ENCODE measurements at regions not wholly inside any gene's neighbourhood (a gene's known extent, or its start where the extent isn't known, plus 50 kb on each side); places are given as distances from the start of the nearest gene placed in this dataset.

DNA sequence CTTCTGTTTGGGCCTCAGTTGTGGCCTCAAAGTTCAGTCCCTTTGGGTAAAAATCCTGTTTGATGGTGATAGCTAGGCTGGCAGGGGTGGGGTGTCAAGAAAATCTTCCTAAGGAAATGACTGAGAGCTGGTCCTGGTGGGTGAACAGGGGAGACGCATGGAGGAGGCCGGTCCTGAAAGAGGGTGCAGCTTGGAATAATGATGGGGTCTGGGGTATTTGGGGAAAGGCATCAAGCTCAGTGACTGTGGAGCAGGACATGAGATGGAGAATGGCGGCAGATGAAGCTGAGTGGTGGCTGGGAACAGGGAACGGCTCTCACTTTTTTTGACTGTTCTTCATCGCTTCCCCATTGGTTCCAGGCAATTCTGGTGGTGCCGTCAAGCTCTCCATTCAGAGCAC, 140.7 kb upstream of the PKDCC start:
- intact Hi-C loops (cut with DNase I; ENCODE audit: low total_unique reads) = no loop called here
- Histone ChIP-seq H3K9me3 (no peaks in the 10 kb centered on the region), H3K4me1 (peaks cover 0 to 2% of the 10 kb centered on the region in 2 donors), H3K4me3 (no peak overlapping the region), H3K36me3 (no peaks in the 10 kb centered on the region), H3K27me3 (no peaks in the 10 kb centered on the region), H3K27ac (no peak overlapping the region)
- TF ChIP-seq POLR2A (IDR thresholded peaks at IDR 0.05) = no peak
- TF ChIP-seq CTCF (IDR thresholded peaks at IDR 0.05) = no peak
- DNase-seq = no peak

GRCh38 chr2:41907771-41908207, 140.0 kb upstream of the PKDCC start:
- no peak for DNase-seq
- Histone ChIP-seq H3K27ac (no peak overlapping the region), H3K9me3 (no peaks in the 10 kb centered on the region), H3K4me1 (peaks cover 0 to 3% of the 10 kb centered on the region in 2 donors), H3K4me3 (no peak overlapping the region), H3K36me3 (no peaks in the 10 kb centered on the region), H3K27me3 (no peaks in the 10 kb centered on the region)
- no peak for TF ChIP-seq CTCF (IDR thresholded peaks at IDR 0.05)
- no peak for TF ChIP-seq POLR2A (IDR thresholded peaks at IDR 0.05)
- intact Hi-C loops (cut with DNase I; ENCODE audit: low total_unique reads) = no loop called here

DNA sequence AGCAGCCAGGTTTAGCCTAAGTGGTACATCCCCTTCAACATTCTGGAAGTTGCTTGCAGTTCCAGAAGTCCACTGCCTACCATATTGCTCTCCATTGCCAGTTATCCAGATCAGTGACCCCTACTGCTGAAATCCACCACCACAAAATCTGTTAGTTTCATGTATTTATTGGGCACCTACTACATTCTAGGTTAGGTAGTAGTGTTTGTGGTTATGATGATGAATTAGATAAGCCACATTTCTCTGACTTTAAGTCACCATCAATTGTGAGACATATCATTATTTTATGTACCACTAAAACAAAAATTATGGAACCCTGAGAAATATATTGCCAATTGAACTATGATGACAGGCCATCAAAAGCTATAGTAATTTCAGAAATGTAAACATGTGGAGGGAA, 139.5 kb upstream of the PKDCC start:
- Histone ChIP-seq H3K4me3 (no peak overlapping the region), H3K9me3 (no peaks in the 10 kb centered on the region), H3K4me1 (peaks cover 0 to 3% of the 10 kb centered on the region in 2 donors), H3K36me3 (no peaks in the 10 kb centered on the region), H3K27me3 (no peaks in the 10 kb centered on the region), H3K27ac (no peak overlapping the region)
- intact Hi-C loops (cut with DNase I; ENCODE audit: low total_unique reads) = no loop called here
- TF ChIP-seq POLR2A (IDR thresholded peaks at IDR 0.05) (no peak), CTCF (IDR thresholded peaks at IDR 0.05) (no peak)
- no peak for DNase-seq

- Histone ChIP-seq H3K4me3 (no peak overlapping the region), H3K4me1 (peaks cover 0 to 3% of the 10 kb centered on the region in 2 donors), H3K27me3 (no peaks in the 10 kb centered on the region), H3K9me3 (no peaks in the 10 kb centered on the region), H3K27ac (no peak overlapping the region), H3K36me3 (no peaks in the 10 kb centered on the region)
- DNase-seq = no peak
- intact Hi-C loops (cut with DNase I; ENCODE audit: low total_unique reads) = no loop called here
- no peak for TF ChIP-seq POLR2A (IDR thresholded peaks at IDR 0.05)
Observed at GRCh38 chr2:41909584-41909983, 138.2 kb upstream of the PKDCC start.

DNA sequence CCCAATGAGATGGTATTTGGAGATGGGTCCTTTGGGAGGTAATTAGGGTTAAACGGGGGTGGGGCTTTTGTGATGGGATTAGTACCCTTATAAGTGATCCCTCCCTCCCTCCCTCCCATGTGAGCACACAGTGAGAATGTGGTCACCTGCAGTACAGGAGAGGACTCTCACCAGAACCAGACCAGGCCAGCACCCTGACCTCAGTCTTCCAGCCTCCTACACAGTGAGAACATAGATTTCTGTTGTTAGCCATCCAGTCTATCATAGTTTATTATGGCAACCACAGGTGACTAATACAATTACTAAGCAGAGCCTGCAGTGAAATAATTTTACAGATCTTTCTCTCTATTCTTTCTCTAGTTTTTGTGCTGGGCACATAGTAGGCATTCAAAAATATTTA, 137.7 kb upstream of the PKDCC start:
- Histone ChIP-seq H3K36me3 (no peaks in the 10 kb centered on the region), H3K4me1 (peaks cover 0 to 3% of the 10 kb centered on the region in 2 donors), H3K27ac (no peak overlapping the region), H3K27me3 (no peaks in the 10 kb centered on the region), H3K4me3 (no peak overlapping the region), H3K9me3 (no peaks in the 10 kb centered on the region)
- no peak for DNase-seq
- intact Hi-C loops (cut with DNase I; ENCODE audit: low total_unique reads) = no loop called here
- TF ChIP-seq CTCF (IDR thresholded peaks at IDR 0.05) = no peak
- no peak for TF ChIP-seq POLR2A (IDR thresholded peaks at IDR 0.05)

GRCh38 chr2:41911033-41911432, 136.8 kb upstream of the PKDCC start:
- TF ChIP-seq POLR2A (IDR thresholded peaks at IDR 0.05) = no peak
- no peak for TF ChIP-seq CTCF (IDR thresholded peaks at IDR 0.05)
- Histone ChIP-seq H3K27me3 (no peaks in the 10 kb centered on the region), H3K4me1 (peaks cover 0 to 3% of the 10 kb centered on the region in 2 donors), H3K27ac (no peak overlapping the region), H3K4me3 (no peak overlapping the region), H3K36me3 (no peaks in the 10 kb centered on the region), H3K9me3 (no peaks in the 10 kb centered on the region)
- intact Hi-C loops (cut with DNase I; ENCODE audit: low total_unique reads) = no loop called here
- DNase-seq = no peak

Data from uterus (tissue), 3 donors.